ENCODE measurements at regions not wholly inside any gene's neighbourhood (a gene's known extent, or its start where the extent isn't known, plus 50 kb on each side); places are given as distances from the start of the nearest gene placed in this dataset.

- TF ChIP-seq POLR2AphosphoS5 (IDR thresholded peaks at IDR 0.05) (no peak), POLR2A (IDR thresholded peaks at IDR 0.05) (no peak)
These were observed 923.5 kb downstream of the ADGRL2 start for GRCh38 chr1:82724246-82724645.

Data from stomach (tissue), 4 donors.